HUES64 (cell line): ENCODE measurements at regions not wholly inside any gene's neighbourhood (a gene's known extent, or its start where the extent isn't known, plus 50 kb on each side); places are given as distances from the start of the nearest gene placed in this dataset.

Experiments used
- H3K27ac ChIP-seq: 2 replicates; pipeline ENCODE4 v1.7.0; 2013; ENCODE audit warnings: low read depth, low read length, inconsistent platforms
- H3K27me3 ChIP-seq: 2 replicates; pipeline ENCODE4 v1.6.1; 2013; ENCODE audit warnings: mild to moderate bottlenecking, low read length; ENCODE audit not compliant: insufficient read depth
- H3K36me3 ChIP-seq: 2 replicates; pipeline ENCODE4 v1.6.1; 2013; ENCODE audit warnings: mild to moderate bottlenecking, low read length; ENCODE audit not compliant: insufficient read depth
- H3K4me1 ChIP-seq: 2 replicates; pipeline ENCODE4 v1.6.1; 2013; ENCODE audit warnings: mild to moderate bottlenecking, low read length, moderate library complexity; ENCODE audit not compliant: insufficient read depth
- H3K4me3 ChIP-seq: 2 replicates; pipeline ENCODE4 v1.5.1; 2013; ENCODE audit warnings: mild to moderate bottlenecking, low read length, moderate library complexity
- H3K9ac ChIP-seq: 2 replicates; pipeline ENCODE4 v1.6.1; 2013; ENCODE audit warnings: mild to moderate bottlenecking, low read depth, low read length
- H3K9me3 ChIP-seq: 2 replicates; pipeline ENCODE4 v1.6.1; 2013; ENCODE audit warnings: low read depth, low read length; ENCODE audit not compliant: insufficient read depth
- WGBS: fragments of 150-250, 120-280 bp; methylation state at CpG from one replicate; pipeline ENCODE4 v1.1.7; 2013; ENCODE audit warnings: missing lambda C conversion rate; 5-methylcytosine and 5-hydroxymethylcytosine counted together

DNA sequence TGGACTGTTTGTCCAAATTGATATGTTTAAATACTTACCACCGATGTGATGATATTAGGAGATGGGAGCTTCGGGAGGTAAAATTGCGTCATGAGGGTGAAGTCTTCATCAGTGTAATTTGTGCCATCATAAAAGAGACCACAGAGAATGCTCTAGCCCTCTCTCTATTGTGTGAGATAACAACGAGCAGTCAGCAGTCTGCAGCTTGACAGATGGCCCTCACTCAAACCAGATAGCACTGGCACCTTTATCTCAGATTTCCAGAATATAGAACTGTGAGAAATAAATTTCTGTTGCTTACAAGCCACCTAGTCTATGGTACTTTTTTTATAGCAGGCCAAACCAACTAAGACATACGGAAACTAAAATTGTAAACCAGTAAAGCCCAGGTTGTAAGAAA, 1718.9 kb upstream of the MIR17HG start:
- H3K27me3 ChIP-seq = no peaks in the 10 kb centered on the region
- H3K9ac ChIP-seq = no peak overlapping the region
- no peak overlapping the region for H3K4me3 ChIP-seq
- no peaks in the 10 kb centered on the region for H3K9me3 ChIP-seq
- 92% methylated on average over 5 of the region's 5 CpGs for WGBS
- H3K4me1 ChIP-seq = no peaks in the 10 kb centered on the region
- H3K36me3 ChIP-seq = no peaks in the 10 kb centered on the region
- H3K27ac ChIP-seq = no peak overlapping the region

- Histone ChIP-seq H3K4me1 (no peaks in the 10 kb centered on the region), H3K9ac (no peak overlapping the region), H3K36me3 (no peaks in the 10 kb centered on the region), H3K27me3 (no peaks in the 10 kb centered on the region), H3K9me3 (no peaks in the 10 kb centered on the region), H3K27ac (no peak overlapping the region), H3K4me3 (no peak overlapping the region)
- WGBS = 95% methylated on average over 7 of the region's 7 CpGs
Observed at GRCh38 chr13:89650226-89650625, 1697.3 kb upstream of the MIR17HG start.

DNA sequence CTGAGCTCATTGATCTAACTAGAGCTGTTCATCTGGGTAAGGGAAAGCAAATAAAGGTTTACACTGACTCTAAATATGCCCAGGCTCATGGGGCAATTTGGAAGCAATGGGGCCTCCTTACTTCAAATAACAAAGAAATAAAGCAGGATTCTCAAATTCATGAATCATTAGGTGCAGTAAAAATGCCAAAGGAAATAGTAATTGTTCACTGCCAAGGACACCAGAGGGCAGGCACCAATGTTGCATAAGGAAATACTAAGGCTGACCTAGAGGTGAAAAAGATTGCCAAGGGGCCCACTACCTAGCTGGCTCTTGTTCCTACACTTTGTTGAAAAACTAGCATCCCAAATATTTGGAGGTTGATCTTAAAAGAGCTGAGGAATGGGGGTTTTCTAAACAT, 1686.7 kb upstream of the MIR17HG start:
- H3K27me3 ChIP-seq = no peaks in the 10 kb centered on the region
- no peak overlapping the region for H3K4me3 ChIP-seq
- no peak overlapping the region for H3K27ac ChIP-seq
- no peaks in the 10 kb centered on the region for H3K36me3 ChIP-seq
- H3K9me3 ChIP-seq = no peaks in the 10 kb centered on the region
- H3K4me1 ChIP-seq = no peaks in the 10 kb centered on the region
- no peak overlapping the region for H3K9ac ChIP-seq

DNA sequence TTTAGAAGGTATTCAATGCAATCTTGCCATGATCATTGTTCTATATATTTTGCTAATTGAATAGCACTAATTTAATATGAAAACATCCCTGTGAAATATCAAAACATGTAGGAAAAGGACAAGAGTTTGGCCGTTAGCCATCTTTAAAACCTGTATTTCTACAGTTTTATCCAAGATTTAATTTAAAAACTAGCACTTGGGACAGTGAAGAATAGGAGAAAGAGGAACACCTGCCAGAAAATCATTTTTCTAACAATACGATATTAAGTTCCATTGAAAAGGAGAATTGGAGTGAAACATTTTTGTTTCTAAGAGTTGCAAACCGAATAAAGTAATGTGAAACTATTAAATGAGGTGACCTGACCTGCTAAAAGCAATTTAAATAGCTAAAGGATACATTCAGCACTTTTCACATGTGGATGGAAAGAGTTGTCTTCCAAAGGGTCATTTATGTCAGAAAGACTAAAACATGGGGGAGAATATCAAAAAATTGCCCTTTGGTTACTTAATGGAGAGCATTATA, 1673.6 kb upstream of the MIR17HG start:
- no peaks in the 10 kb centered on the region for H3K27me3 ChIP-seq
- H3K9me3 ChIP-seq = no peaks in the 10 kb centered on the region
- H3K9ac ChIP-seq = no peak overlapping the region
- no peak overlapping the region for H3K27ac ChIP-seq
- no peaks in the 10 kb centered on the region for H3K36me3 ChIP-seq
- H3K4me3 ChIP-seq = no peak overlapping the region
- WGBS = 92% methylated on average over 2 of the region's 3 CpGs
- H3K4me1 ChIP-seq = 0 out of 2 replicates have a peak, but pooled peaks cover 4% of the 10 kb centered on the region

GRCh38 chr13:89678466-89679121, 1668.9 kb upstream of the MIR17HG start:
- WGBS = 94% methylated on average over 2 of the region's 2 CpGs
- Histone ChIP-seq H3K4me1 (no peaks in the 10 kb centered on the region), H3K9ac (no peak overlapping the region), H3K4me3 (no peak overlapping the region), H3K9me3 (no peaks in the 10 kb centered on the region), H3K27ac (no peak overlapping the region), H3K27me3 (no peaks in the 10 kb centered on the region), H3K36me3 (no peaks in the 10 kb centered on the region)

DNA sequence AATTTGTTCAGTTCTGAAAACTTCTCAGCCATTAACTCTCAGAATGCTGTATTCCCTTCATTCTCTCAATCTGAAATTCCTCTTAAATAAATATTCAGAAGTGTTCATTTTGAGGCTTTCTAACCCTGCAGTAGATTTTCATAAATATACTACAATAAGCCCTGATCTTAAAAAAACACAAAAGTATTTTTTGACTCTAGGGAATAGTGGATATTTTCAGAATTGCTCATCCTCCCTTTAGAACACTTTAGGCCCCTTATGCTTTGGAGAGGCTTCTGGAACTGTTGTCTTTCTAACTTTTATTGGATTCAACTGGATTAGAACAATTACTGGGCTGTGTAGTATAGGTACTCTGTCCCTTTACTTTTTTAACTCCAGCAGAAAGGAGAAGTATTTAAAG, 1662.6 kb upstream of the MIR17HG start:
- Histone ChIP-seq H3K4me1 (no peaks in the 10 kb centered on the region), H3K27me3 (no peaks in the 10 kb centered on the region), H3K4me3 (no peak overlapping the region), H3K27ac (no peak overlapping the region), H3K9ac (no peak overlapping the region), H3K9me3 (no peaks in the 10 kb centered on the region), H3K36me3 (no peaks in the 10 kb centered on the region)

DNA sequence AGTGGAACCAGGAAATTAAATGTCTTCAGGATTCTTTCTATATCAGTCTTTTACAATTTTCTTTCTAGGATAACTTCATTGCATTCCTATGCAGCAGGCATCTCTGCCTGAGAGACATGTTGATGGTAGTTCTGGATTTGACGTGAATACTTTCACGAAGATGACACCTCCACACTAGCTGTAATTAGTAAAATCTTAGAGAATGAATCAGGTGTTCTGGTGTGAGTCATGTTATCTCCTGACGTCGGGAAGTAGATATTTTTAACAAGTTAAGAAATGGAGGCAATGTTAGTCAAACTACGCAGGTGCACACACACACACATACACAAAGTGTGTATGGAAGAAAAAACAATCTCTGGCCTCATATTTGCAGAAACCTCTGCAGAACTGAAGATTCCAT, 1661.3 kb upstream of the MIR17HG start:
- 100% methylated on average over 2 of the region's 5 CpGs for WGBS
- Histone ChIP-seq H3K27ac (no peak overlapping the region), H3K9me3 (no peaks in the 10 kb centered on the region), H3K4me3 (no peak overlapping the region), H3K27me3 (no peaks in the 10 kb centered on the region), H3K9ac (no peak overlapping the region), H3K4me1 (no peaks in the 10 kb centered on the region), H3K36me3 (no peaks in the 10 kb centered on the region)

DNA sequence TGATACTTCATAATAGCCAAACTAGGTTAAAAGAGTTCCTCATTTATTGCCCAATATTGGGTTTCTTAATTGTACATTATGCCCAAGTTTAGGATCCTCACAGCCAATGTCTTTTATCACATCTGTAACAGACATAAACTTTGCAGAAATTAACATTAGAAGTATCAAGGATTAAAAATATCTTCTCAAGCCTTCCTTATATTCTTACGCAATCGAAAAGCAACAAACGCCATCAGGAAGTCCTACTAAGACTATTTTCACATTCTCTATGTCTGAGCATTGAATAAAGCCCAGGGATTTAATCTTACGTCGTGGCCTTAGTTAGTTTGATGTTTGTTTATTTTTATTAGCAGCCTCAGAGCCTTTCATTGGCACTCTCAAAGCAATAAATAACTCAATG, 1660.4 kb upstream of the MIR17HG start:
- H3K9me3 ChIP-seq = no peaks in the 10 kb centered on the region
- H3K4me3 ChIP-seq = no peak overlapping the region
- no peak overlapping the region for H3K27ac ChIP-seq
- WGBS = 97% methylated on average over 3 of the region's 5 CpGs
- no peaks in the 10 kb centered on the region for H3K27me3 ChIP-seq
- H3K4me1 ChIP-seq = no peaks in the 10 kb centered on the region
- no peaks in the 10 kb centered on the region for H3K36me3 ChIP-seq
- no peak overlapping the region for H3K9ac ChIP-seq

- H3K36me3 ChIP-seq = no peaks in the 10 kb centered on the region
- no peaks in the 10 kb centered on the region for H3K4me1 ChIP-seq
- no peak overlapping the region for H3K9ac ChIP-seq
- no peak overlapping the region for H3K27ac ChIP-seq
- no peaks in the 10 kb centered on the region for H3K9me3 ChIP-seq
- 86% methylated on average over 3 of the region's 3 CpGs for WGBS
- no peak overlapping the region for H3K4me3 ChIP-seq
- no peaks in the 10 kb centered on the region for H3K27me3 ChIP-seq
Observed at GRCh38 chr13:89688918-89689317, 1658.6 kb upstream of the MIR17HG start.

DNA sequence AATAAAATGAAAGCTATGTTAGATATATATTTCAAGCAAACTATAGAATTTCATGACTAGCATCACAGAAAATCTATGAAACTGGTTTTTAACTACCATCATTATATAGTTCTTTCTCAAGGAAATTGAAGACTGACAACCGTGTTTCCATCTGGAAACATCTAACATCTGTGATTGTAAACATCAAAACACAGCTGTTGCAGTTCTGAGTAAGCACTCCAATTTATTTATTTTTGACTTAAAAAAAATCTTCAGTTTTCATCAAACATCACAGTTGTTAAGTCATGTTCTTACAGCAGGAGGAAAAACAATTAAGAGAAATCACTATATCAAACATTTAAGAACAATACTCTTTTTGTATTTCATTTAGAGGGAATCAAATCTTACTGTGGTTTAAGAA, 1653.0 kb upstream of the MIR17HG start:
- no peaks in the 10 kb centered on the region for H3K9me3 ChIP-seq

DNA sequence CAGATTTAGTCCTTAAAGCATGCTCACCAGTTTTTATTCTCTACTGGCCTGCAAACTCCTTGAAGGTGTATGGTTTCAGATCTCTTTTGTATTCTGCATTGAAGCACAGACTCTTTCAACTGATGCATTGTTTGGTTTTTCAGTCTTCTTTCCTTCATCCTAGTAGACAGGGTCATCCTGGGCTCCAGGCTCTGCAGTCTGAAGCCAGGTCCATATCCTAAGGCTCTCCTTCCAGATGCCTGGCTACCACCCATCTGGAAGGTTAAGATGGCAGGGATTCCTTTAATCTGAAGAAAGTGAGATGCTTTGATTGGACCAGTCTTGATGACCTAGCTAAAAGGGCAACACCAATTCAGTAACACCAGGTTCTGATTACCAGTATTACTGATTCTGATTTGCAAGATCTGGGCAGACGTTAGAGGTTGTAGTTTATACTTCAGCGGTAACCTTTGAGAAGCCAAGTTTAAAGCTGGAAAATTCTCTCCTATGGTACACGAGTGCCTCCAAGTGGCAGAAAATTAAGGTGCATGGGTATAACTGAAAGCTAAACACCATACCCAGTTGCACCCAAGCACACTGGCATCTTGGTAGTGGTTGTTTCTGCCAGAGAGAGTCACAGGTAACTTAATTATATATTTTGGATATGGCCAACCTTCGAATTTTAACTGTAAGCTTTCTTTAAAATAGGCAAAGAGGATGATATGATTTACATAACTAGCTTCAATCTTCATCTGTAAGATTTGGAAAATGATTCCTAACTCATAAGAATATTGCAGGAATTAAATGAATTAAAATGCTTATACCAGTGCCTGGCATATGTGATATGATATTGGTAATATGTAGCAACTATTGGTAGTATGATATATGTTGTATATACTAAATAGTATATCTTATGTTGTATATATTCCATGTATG, 1651.9 kb upstream of the MIR17HG start:
- Histone ChIP-seq H3K4me3 (no peak overlapping the region), H3K4me1 (no peaks in the 10 kb centered on the region), H3K27ac (no peak overlapping the region), H3K9me3 (no peaks in the 10 kb centered on the region), H3K36me3 (no peaks in the 10 kb centered on the region), H3K27me3 (no peaks in the 10 kb centered on the region), H3K9ac (no peak overlapping the region)
- 2% methylated on average over 3 of the region's 4 CpGs for WGBS

More for the DNA sequence above, 1653.0 kb upstream of the MIR17HG start:
- no peaks in the 10 kb centered on the region for H3K27me3 ChIP-seq
- H3K36me3 ChIP-seq = no peaks in the 10 kb centered on the region
- 100% methylated on average over 1 of the region's 1 CpG for WGBS
- H3K27ac ChIP-seq = no peak overlapping the region
- H3K4me3 ChIP-seq = no peak overlapping the region
- H3K9ac ChIP-seq = no peak overlapping the region
- H3K4me1 ChIP-seq = no peaks in the 10 kb centered on the region
